Tibial nerve (tissue), 4 donors: ENCODE measurements at regions not wholly inside any gene's neighbourhood (a gene's known extent, or its start where the extent isn't known, plus 50 kb on each side); places are given as distances from the start of the nearest gene placed in this dataset.

Experiments
- DNase-seq, 2 donors: peaks; one replicate each; pipeline ENCODE4 v3.0.0-alpha.2; 2019; ENCODE audit warnings: low spot score in 2 of 2
- H3K27ac ChIP-seq, 4 donors: fragments of 200-600 bp; sonication (generic) in 3 of 4; one replicate each; pipeline ENCODE4 v1.5.1; 2017 to 2019; ENCODE audit warnings: mild to moderate bottlenecking in 1 of 4
- H3K27me3 ChIP-seq, 2 donors: fragments of 200-600 bp; sonication (generic) in 1 of 2; one replicate each; pipeline versions ENCODE4 v1.5.1 to v1.6.0; 2017 to 2019
- H3K36me3 ChIP-seq, 3 donors: fragments of 200-600 bp; sonication (generic); one replicate each; pipeline ENCODE4 v1.5.1; 2018 to 2019
- H3K4me1 ChIP-seq, 4 donors: fragments of 200-600 bp; sonication (generic) in 3 of 4; one replicate each; pipeline ENCODE4 v1.5.1; 2017 to 2019
- H3K4me3 ChIP-seq, 4 donors: fragments of 200-600 bp; sonication (generic) in 3 of 4; one replicate each; pipeline ENCODE4 v1.5.1; 2017 to 2019; ENCODE audit warnings: mild to moderate bottlenecking in 1 of 4, moderate library complexity in 1 of 4
- H3K9me3 ChIP-seq, 4 donors: fragments of 200-600 bp; sonication (generic) in 3 of 4; one replicate each; pipeline ENCODE4 v1.5.1; 2017 to 2019
- CTCF ChIP-seq, 5 experiments: fragments of 200-600 bp in 3 of 5; fragments of 450-650 bp in 2 of 5; sonication (generic) in 3 of 5; IDR thresholded peaks; one replicate each; pipeline ENCODE4 v1.5.1; 2016 to 2019; ENCODE audit warnings: antibody characterized with exemption in 5 of 5, mild to moderate bottlenecking in 3 of 5, moderate library complexity in 2 of 5
- EP300 ChIP-seq, 2 donors: sonication (generic); formaldehyde crosslinking; IDR thresholded peaks; one replicate each; pipeline ENCODE4 v1.6.1; 2017; ENCODE audit warnings: antibody characterized with exemption in 2 of 2, mild to moderate bottlenecking in 1 of 2
- POLR2A ChIP-seq, 2 donors: fragments of 450-650 bp; IDR thresholded peaks; one replicate each; pipeline ENCODE4 v1.6.1; 2017; ENCODE audit warnings: antibody characterized with exemption in 2 of 2, mild to moderate bottlenecking in 2 of 2, moderate library complexity in 2 of 2
- WGBS, 2 donors: methylation state at CpG; one replicate each; pipeline ENCODE4 v1.1.5; 2018; 5-methylcytosine and 5-hydroxymethylcytosine counted together

GRCh38 chr2:53174539-53174938 lies 593.1 kb upstream of the CHAC2 start:
- WGBS, 2 donors: 90 to 98% methylated on average over 1 of the region's 1 CpG
- Histone ChIP-seq H3K9me3 (no peaks in the 10 kb centered on the region), H3K36me3 (no peaks in the 10 kb centered on the region), H3K4me1 (no peaks in the 10 kb centered on the region), H3K27me3 (no peaks in the 10 kb centered on the region), H3K4me3 (no peak overlapping the region), H3K27ac (no peak overlapping the region)
- no peak for DNase-seq
- TF ChIP-seq POLR2A (IDR thresholded peaks at IDR 0.05) (no peak), EP300 (IDR thresholded peaks at IDR 0.05) (no peak), CTCF (IDR thresholded peaks at IDR 0.05) (no peak)

GRCh38 chr2:53173698-53174455 lies 593.7 kb upstream of the CHAC2 start:
- Histone ChIP-seq H3K4me3 (no peak overlapping the region), H3K9me3 (no peaks in the 10 kb centered on the region), H3K27me3 (no peaks in the 10 kb centered on the region), H3K27ac (no peak overlapping the region), H3K4me1 (no peaks in the 10 kb centered on the region), H3K36me3 (no peaks in the 10 kb centered on the region)
- DNase-seq: no peak
- 70 to 78% methylated on average over 7 of the region's 7 CpGs for WGBS, 2 donors
- no peak for TF ChIP-seq EP300 (IDR thresholded peaks at IDR 0.05)

- H3K4me3 ChIP-seq: no peak overlapping the region
- H3K27ac ChIP-seq: no peak overlapping the region
- H3K9me3 ChIP-seq: no peaks in the 10 kb centered on the region
- no peaks in the 10 kb centered on the region for H3K36me3 ChIP-seq
- no peak for TF ChIP-seq CTCF (IDR thresholded peaks at IDR 0.05)
- TF ChIP-seq POLR2A (IDR thresholded peaks at IDR 0.05): no peak
- TF ChIP-seq EP300 (IDR thresholded peaks at IDR 0.05): no peak
- DNase-seq: no peak
- no peaks in the 10 kb centered on the region for H3K4me1 ChIP-seq
- 63 to 66% methylated on average over 1 of the region's 1 CpG for WGBS, 2 donors
- no peaks in the 10 kb centered on the region for H3K27me3 ChIP-seq
Measured at GRCh38 chr2:53173091-53173490, 594.5 kb upstream of the CHAC2 start.

DNA sequence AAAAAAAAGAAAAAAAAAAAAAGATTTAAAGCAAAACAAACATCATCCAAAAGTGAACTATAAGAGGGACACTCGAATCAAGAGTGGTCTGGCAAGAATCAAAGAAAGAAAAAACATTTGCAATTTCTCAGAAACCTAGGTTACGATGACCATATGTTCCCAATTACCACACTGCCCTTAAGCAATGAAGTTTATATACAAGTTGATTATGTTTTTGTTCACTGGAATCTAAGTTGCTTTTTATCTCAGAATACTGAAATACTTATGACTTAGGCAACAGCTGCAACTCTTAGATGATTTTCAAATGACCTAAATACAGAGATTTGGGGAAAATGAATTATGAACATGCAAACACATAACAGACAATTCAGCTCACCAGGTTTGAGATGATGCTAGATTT lies 597.1 kb upstream of the CHAC2 start:
- no peaks in the 10 kb centered on the region for H3K4me1 ChIP-seq
- 54 to 65% methylated on average over 2 of the region's 2 CpGs for WGBS, 2 donors
- H3K9me3 ChIP-seq: no peaks in the 10 kb centered on the region
- H3K27ac ChIP-seq: no peak overlapping the region
- H3K27me3 ChIP-seq: no peaks in the 10 kb centered on the region
- H3K36me3 ChIP-seq: no peaks in the 10 kb centered on the region
- DNase-seq: no peak
- TF ChIP-seq POLR2A (IDR thresholded peaks at IDR 0.05) (no peak), EP300 (IDR thresholded peaks at IDR 0.05) (no peak), CTCF (IDR thresholded peaks at IDR 0.05) (no peak)
- no peak overlapping the region for H3K4me3 ChIP-seq

- DNase-seq: no peak
- no peaks in the 10 kb centered on the region for H3K36me3 ChIP-seq
- H3K27ac ChIP-seq: no peak overlapping the region
- WGBS, 2 donors: 62 to 70% methylated on average over 4 of the region's 4 CpGs
- H3K4me1 ChIP-seq: no peaks in the 10 kb centered on the region
- no peak overlapping the region for H3K4me3 ChIP-seq
- H3K9me3 ChIP-seq: peaks cover 0 to 7% (median 0%) of the 10 kb centered on the region in 4 donors
- TF ChIP-seq EP300 (IDR thresholded peaks at IDR 0.05) (no peak), POLR2A (IDR thresholded peaks at IDR 0.05) (no peak), CTCF (IDR thresholded peaks at IDR 0.05) (no peak)
- H3K27me3 ChIP-seq: no peaks in the 10 kb centered on the region
Measured at GRCh38 chr2:53167227-53167626, 600.4 kb upstream of the CHAC2 start.
